Right lobe of liver (tissue), 6 donors: ENCODE measurements at regions not wholly inside any gene's neighbourhood (a gene's known extent, or its start where the extent isn't known, plus 50 kb on each side); places are given as distances from the start of the nearest gene placed in this dataset.

Experiments used
- ATAC-seq, 4 donors: fragments of 200-7000 bp; cut with Tn5 transposase; one replicate each; pipeline ENCODE4 v1.9.1; 2020; ENCODE audit warnings: mild to moderate bottlenecking in 4 of 4, moderate library complexity in 4 of 4
- DNase-seq, 3 donors: peaks; one replicate each; pipeline ENCODE4 v3.0.0-alpha.2; 2020
- H3K27ac ChIP-seq, 3 donors: fragments of 200-600 bp; one replicate each; pipeline ENCODE4 v1.8.0; 2022
- H3K27me3 ChIP-seq, 2 donors: fragments of 200-600 bp; one replicate each; pipeline ENCODE4 v1.8.0; 2022
- H3K36me3 ChIP-seq, 4 donors: fragments of 200-600 bp; sonication (generic) in 1 of 4; one replicate each; pipeline versions ENCODE4 v1.5.1 to v1.8.0; 2017 to 2022; ENCODE audit warnings: control low read depth in 1 of 4
- H3K4me1 ChIP-seq, 4 donors: fragments of 200-600 bp; sonication (generic) in 1 of 4; one replicate each; pipeline versions ENCODE4 v1.5.1 to v1.8.0; 2017 to 2022; ENCODE audit warnings: control low read depth in 1 of 4
- H3K4me3 ChIP-seq, 3 donors: fragments of 200-600 bp; one replicate each; pipeline ENCODE4 v1.8.0; 2022
- H3K9me3 ChIP-seq, 4 donors: fragments of 200-600 bp; sonication (generic) in 1 of 4; one replicate each; pipeline versions ENCODE4 v1.5.1 to v1.8.0; 2017 to 2022; ENCODE audit warnings: control low read depth in 1 of 4
- CTCF ChIP-seq, 4 donors: fragments of 200-600 bp in 3 of 4; fragments of 450-650 bp in 1 of 4; IDR thresholded peaks; one replicate each; pipeline versions ENCODE4 v1.5.1 to v1.8.0; 2016 to 2022; ENCODE audit warnings: antibody characterized with exemption in 4 of 4, mild to moderate bottlenecking in 2 of 4
- POLR2A ChIP-seq: fragments of 450-650 bp; IDR thresholded peaks from one replicate; pipeline ENCODE4 v1.6.1; 2017; ENCODE audit warnings: antibody characterized with exemption, mild to moderate bottlenecking
- WGBS: methylation state at CpG from one replicate; pipeline ENCODE4 v1.1.6; 2018; ENCODE audit warnings: low coverage, low lambda C conversion rate; ENCODE audit not compliant: insufficient coverage; ENCODE audit errors: missing lambda C conversion rate; 5-methylcytosine and 5-hydroxymethylcytosine counted together
- intact Hi-C, 2 donors: fragments of 100-400 bp; cut with DNase I; formaldehyde crosslinking; loops; one replicate each; pipeline versions ENCODE4 v1.11.2 to v1.14.1; 2022
- donor health status: DM: no; HTN: yes; CAD: no.
- donor health status: DM: no; HTN: no; CAD: no.
- donor health status: DM: no; HTN: no; CAD: no.
- donor health status: DM: no; HTN: yes; CAD: no.
- donor health status: DM: no; HTN: yes; CAD: no.

GRCh38 chr14:100010679-100011078 lies 54.5 kb upstream of the EVL start:
- WGBS = 86% methylated on average over 4 of the region's 4 CpGs
- no peaks in the 10 kb centered on the region for H3K36me3 ChIP-seq
- intact Hi-C loops = no loop called here
- no peaks in the 10 kb centered on the region for H3K9me3 ChIP-seq
- no peak overlapping the region for H3K27ac ChIP-seq
- H3K4me3 ChIP-seq = no peak overlapping the region
- TF ChIP-seq CTCF (IDR thresholded peaks at IDR 0.05) (no peak), POLR2A (no peak)
- H3K27me3 ChIP-seq = no peaks in the 10 kb centered on the region
- DNase-seq (no peak), ATAC-seq (no peak)
- no peaks in the 10 kb centered on the region for H3K4me1 ChIP-seq

- no peaks in the 10 kb centered on the region for H3K36me3 ChIP-seq
- intact Hi-C loops = no loop called here
- no peaks in the 10 kb centered on the region for H3K27me3 ChIP-seq
- WGBS = 78% methylated on average over 3 of the region's 3 CpGs
- no peak for DNase-seq
- ATAC-seq = no peak
- TF ChIP-seq POLR2A = no peak
- no peak for TF ChIP-seq CTCF (IDR thresholded peaks at IDR 0.05)
- no peak overlapping the region for H3K4me3 ChIP-seq
- H3K27ac ChIP-seq = no peak overlapping the region
- no peaks in the 10 kb centered on the region for H3K9me3 ChIP-seq
- H3K4me1 ChIP-seq = no peaks in the 10 kb centered on the region
Observed at GRCh38 chr14:100011628-100012325, 53.4 kb upstream of the EVL start.

- DNase-seq (no peak), ATAC-seq (no peak)
- WGBS = 80% methylated on average over 1 of the region's 2 CpGs
- no peaks in the 10 kb centered on the region for H3K36me3 ChIP-seq
- intact Hi-C loops = no loop called here
- H3K4me1 ChIP-seq = no peaks in the 10 kb centered on the region
- no peaks in the 10 kb centered on the region for H3K9me3 ChIP-seq
- no peak overlapping the region for H3K27ac ChIP-seq
- H3K4me3 ChIP-seq = no peak overlapping the region
- TF ChIP-seq CTCF (IDR thresholded peaks at IDR 0.05) (no peak), POLR2A (no peak)
- H3K27me3 ChIP-seq = no peaks in the 10 kb centered on the region
Observed at GRCh38 chr14:100012478-100013327, 52.5 kb upstream of the EVL start.

- peak; percentile 39 to 69 (median 47) for ATAC-seq
- H3K9me3 ChIP-seq = no peaks in the 10 kb centered on the region
- no peak overlapping the region for H3K27ac ChIP-seq
- peaks cover 0 to 17% (median 4%) of the 10 kb centered on the region in 4 donors for H3K4me1 ChIP-seq
- intact Hi-C loops = no loop called here
- no peak for DNase-seq
- H3K27me3 ChIP-seq = no peaks in the 10 kb centered on the region
- no peak overlapping the region for H3K4me3 ChIP-seq
- TF ChIP-seq POLR2A (no peak), CTCF (IDR thresholded peaks at IDR 0.05) (no peak)
- no peaks in the 10 kb centered on the region for H3K36me3 ChIP-seq
- 62% methylated on average over 9 of the region's 9 CpGs for WGBS
Observed at GRCh38 chr14:100015251-100015655, 50.0 kb upstream of the EVL start.
